ENCODE measurements at regions not wholly inside any gene's neighbourhood (a gene's known extent, or its start where the extent isn't known, plus 50 kb on each side); places are given as distances from the start of the nearest gene placed in this dataset.

DNA sequence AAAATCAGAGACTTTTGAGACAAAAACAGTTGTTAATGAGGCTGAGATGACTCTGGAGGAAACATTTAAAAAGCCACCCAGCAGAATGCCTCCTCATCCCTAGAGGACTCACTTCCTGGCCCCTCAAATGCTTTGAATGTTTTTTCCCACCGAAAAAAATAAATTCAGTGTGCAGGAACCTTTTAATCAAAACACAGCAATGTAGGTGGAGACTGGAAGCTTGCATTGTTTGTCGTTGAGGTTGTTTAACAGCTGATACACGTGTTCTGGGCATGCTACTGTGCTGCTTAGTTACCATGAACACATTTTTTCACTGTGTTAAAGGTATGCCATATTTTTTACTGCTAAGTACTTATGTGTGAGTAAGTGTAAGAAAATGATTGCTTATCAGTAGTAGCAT, 65.7 kb upstream of the ADCY2 start:
- no peak for DNase-seq (ENCODE audit: extremely low read depth in 1 of 2, low read depth in 1 of 2)

GRCh38 chr5:7331131-7331530, 64.8 kb upstream of the ADCY2 start:
- no peak for DNase-seq (ENCODE audit: extremely low read depth in 1 of 2, low read depth in 1 of 2)

All from stimulated activated CD8-positive, alpha-beta memory T cell treated with anti-CD3 and anti-CD28 coated beads, Interleukin-7, amount 100 ng/mL, for 48 hours (primary cell).